Bone marrow (tissue), 2 donors: ENCODE measurements at regions not wholly inside any gene's neighbourhood (a gene's known extent, or its start where the extent isn't known, plus 50 kb on each side); places are given as distances from the start of the nearest gene placed in this dataset.
"Not testable (repeated sequence)": the region's sequence is repeated elsewhere in the genome, so short reads cannot be mapped to it uniquely, and the experiment has no call there.

Source experiments
- DNase-seq, 2 donors: peaks; one replicate each; lab custom pipeline; 2025; lab: John Stamatoyannopoulos, UW

GRCh38 chr1:121573881-121574504 is 389.2 kb downstream of the SRGAP2C start:
- not testable (repeated sequence) for DNase-seq

DNA sequence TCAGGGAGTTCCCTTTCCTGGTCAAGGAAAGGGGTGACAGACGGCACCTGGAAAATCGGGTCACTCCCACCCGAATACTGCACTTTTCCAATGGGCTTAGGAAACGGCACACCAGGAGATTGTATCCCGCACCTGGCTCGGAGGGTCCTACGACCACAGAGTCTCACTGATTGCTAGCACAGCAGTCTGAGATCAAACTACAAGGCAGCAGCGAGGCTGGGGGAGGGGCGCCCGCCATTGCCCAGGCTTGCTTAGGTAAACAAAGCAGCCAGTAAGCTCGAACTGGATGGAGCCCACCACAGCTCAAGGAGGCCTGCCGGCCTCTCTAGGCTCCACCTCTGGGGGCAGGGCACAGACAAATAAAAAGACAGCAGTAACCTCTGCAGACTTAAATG is 389.7 kb downstream of the SRGAP2C start:
- not testable (repeated sequence) for DNase-seq

DNA sequence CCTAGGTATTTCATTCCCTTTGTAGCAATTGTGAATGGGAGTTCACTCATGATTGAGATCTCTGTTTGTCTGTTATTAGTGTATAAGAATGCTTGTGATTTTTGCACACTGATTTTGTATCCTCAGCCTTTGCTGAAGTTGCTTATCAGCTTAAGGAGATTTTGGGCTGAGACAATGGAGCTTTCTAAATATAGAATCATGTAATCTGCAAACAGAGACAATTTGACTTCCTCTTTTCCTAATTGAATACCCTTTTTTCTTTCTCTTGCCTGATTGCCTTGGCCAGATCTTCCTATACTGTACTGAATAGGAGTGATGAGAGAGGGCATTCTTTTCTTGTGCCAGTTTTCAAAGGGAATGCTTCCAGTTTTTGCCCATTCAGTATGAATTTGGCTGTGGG is 398.1 kb downstream of the SRGAP2C start:
- DNase-seq: not testable (repeated sequence)

DNA sequence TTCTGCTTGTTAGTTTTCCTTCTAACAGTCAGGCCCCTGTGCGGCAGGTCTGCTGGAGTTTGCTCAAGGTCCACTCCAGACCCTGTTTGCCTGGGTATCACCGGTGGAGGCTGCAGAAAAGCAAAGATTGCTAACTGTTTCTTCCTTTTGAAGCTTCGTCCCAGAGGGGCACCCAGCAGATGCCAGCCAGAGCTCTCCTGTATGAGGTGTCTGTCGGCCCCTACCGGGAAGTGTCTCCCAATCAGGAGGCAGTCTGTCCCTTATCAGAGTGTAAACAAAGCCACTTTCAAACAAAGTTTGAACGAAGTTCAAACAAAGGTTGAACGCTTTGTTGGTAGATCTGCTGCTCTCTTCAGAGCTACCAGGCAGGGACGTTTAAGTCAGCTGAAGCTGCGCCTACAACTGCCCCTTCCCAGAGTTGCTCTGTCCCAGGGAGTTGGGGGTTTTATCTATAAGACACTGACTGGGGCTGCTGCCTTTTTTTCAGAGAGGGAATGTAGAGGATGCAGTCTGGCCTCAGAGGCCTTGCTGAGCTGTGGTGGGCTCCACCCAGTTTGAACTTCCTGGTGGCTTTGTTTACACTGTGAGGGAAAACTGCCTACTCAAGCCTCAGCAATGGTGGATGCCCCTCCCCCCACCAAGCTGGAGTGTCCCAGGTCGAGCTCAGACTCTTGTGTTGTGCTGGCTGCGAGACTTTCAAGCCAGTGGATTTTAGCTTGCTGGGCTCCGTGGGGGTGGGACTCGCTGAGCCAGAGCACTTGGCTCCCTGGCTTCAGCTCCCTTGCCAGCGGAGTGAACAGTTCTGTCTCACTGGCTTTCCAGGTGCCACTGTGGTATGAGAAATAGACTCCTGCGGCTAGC is 401.8 kb downstream of the SRGAP2C start:
- DNase-seq: no peak

DNA sequence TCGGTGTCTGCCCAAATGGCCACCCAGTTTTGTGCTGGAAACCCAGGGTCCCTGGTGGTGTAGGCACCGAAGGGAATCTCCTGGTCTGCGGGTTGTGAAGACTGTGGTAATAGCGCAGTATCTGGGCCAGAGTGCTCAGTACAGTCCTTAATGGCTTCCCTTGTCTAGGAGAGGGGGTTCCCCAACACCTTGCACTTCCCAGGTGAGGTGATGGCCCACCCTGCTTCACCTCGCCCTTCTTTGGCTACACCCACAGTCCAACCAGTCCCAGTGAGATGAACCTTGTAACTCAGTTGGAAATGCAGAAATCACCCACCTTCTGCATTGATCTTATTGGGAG is 402.4 kb downstream of the SRGAP2C start:
- no peak for DNase-seq

- no peak for DNase-seq
Measured at GRCh38 chr1:121587777-121588176, 403.0 kb downstream of the SRGAP2C start.

DNA sequence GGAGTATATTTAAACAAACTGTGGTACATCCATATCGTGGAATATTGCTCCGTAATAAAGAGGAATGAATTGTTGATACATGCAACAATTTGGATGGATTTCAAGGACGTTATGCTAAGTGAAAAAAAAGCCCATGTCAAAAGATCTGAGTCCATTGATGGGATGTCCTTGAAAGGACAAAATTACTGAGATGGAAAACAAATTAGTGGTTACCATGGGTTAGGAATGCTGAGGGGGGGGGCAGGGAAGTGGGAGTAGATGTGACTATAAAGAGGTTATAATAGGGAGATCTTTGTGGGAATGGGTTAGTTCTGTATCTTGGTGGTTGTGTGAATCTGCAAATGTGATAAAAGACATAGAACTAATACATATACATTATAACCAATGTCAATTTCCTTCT is 409.3 kb downstream of the SRGAP2C start:
- DNase-seq: no peak

GRCh38 chr1:121595089-121595488 is 410.3 kb downstream of the SRGAP2C start:
- no peak for DNase-seq

DNA sequence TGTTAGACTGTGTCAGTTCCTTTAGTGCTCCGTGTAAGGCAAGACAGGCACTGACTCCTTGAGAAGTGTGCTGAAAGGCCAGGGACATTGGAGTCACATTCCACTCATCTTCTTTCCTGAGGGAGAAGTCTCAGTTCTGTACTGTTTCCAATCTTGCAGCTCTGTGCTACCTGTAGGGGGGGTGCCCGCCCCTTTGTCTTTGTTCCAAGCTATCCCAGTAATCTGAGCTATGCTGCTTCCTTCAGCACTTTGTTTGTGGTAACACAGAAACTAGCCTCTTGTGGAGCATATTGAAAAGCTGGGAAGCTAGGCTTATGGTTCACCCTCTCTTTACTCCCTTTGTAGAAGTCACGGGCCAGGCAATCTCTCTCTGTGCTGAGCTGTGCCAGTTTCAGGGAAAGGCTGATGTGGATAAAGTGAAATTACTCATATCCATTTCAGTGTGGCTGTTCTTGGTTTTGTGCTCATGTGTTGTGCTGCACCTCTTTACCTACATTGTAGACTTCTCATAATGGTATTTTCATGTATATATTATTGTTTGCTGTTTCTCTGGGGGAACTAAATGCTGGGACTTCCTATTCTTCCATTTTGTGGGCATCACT is 420.2 kb downstream of the SRGAP2C start:
- DNase-seq: not testable (repeated sequence)

DNA sequence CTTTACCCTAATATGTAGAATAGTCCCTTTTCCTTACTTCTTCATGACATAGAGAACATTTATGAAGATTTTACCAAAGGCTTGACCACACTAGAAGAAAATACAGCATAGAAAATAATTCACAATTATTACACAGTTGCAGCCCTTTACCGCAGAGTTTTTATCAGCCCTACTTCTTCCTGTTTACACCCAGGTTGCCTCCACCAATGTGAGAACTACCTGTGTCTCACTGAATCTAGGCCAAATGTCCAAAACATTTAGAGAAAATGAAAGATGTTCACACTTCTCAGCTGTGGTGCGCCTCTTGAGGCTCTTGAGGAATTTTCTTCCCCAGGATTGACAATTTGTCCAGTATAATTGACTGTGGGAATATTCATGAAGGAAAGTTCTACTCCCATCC is 422.7 kb downstream of the SRGAP2C start:
- not testable (repeated sequence) for DNase-seq
